ENCODE measurements at regions not wholly inside any gene's neighbourhood (a gene's known extent, or its start where the extent isn't known, plus 50 kb on each side); places are given as distances from the start of the nearest gene placed in this dataset.

DNA sequence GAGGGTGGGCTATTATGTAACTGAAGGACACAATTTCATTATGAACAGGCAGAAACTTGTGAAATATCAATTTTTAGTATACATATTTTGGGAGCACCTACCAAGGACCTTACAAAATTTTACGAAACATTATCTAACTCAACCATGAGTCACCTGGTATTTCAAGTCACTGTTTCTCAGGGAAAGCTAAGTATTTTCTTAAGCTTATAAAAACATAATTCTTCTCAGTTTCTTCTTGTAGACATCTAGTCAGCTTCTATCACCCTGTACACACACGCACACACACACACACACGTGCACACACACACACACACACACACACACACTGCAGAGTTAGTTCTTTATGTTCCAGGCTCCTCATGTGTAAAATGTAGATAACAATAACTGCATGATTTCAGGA is 658.3 kb downstream of the TUSC7 start:
- no peak overlapping the region for H3K27ac ChIP-seq
- H3K9me3 ChIP-seq (replicated peaks) = no peaks in the 10 kb centered on the region
- no peaks in the 10 kb centered on the region for H3K36me3 ChIP-seq
- H3K4me3 ChIP-seq = no peak overlapping the region
- H3K4me1 ChIP-seq = no peaks in the 10 kb centered on the region
- no peaks in the 10 kb centered on the region for H3K27me3 ChIP-seq
- no peak for DNase-seq

- Histone ChIP-seq H3K4me1 (no peaks in the 10 kb centered on the region), H3K36me3 (no peaks in the 10 kb centered on the region), H3K27me3 (no peaks in the 10 kb centered on the region), H3K9me3 (replicated peaks) (no peaks in the 10 kb centered on the region), H3K4me3 (no peak overlapping the region), H3K27ac (no peak overlapping the region)
- no peak for DNase-seq
These were observed 671.1 kb downstream of the TUSC7 start for GRCh38 chr3:117380631-117381030.

GRCh38 chr3:117393119-117393518 is 683.5 kb downstream of the TUSC7 start:
- Histone ChIP-seq H3K36me3 (no peaks in the 10 kb centered on the region), H3K27ac (no peak overlapping the region), H3K4me3 (no peak overlapping the region), H3K9me3 (replicated peaks) (no peaks in the 10 kb centered on the region), H3K4me1 (no peaks in the 10 kb centered on the region), H3K27me3 (no peaks in the 10 kb centered on the region)
- no peak for DNase-seq

GRCh38 chr3:117398141-117398899 is 688.7 kb downstream of the TUSC7 start:
- Histone ChIP-seq H3K4me3 (no peak overlapping the region), H3K4me1 (no peaks in the 10 kb centered on the region), H3K27me3 (peaks cover 4% of the 10 kb centered on the region; the same call in 1 of the 2 replicates), H3K27ac (no peak overlapping the region), H3K9me3 (replicated peaks) (no peaks in the 10 kb centered on the region), H3K36me3 (no peaks in the 10 kb centered on the region)
- DNase-seq = peak in 1 of 2 experiments; percentile 10

GRCh38 chr3:117399311-117400078 is 689.9 kb downstream of the TUSC7 start:
- Histone ChIP-seq H3K4me3 (no peak overlapping the region), H3K27me3 (peaks cover 4% of the 10 kb centered on the region; the same call in 1 of the 2 replicates), H3K36me3 (no peaks in the 10 kb centered on the region), H3K4me1 (no peaks in the 10 kb centered on the region), H3K27ac (no peak overlapping the region), H3K9me3 (replicated peaks) (no peaks in the 10 kb centered on the region)
- DNase-seq = peak in 1 of 2 experiments; percentile 22

- H3K27ac ChIP-seq = no peak overlapping the region
- no peaks in the 10 kb centered on the region for H3K9me3 ChIP-seq (replicated peaks)
- no peak overlapping the region for H3K4me3 ChIP-seq
- H3K27me3 ChIP-seq = peaks cover 4% of the 10 kb centered on the region; the same call in 1 of the 2 replicates
- no peaks in the 10 kb centered on the region for H3K4me1 ChIP-seq
- DNase-seq = no peak
- H3K36me3 ChIP-seq = no peaks in the 10 kb centered on the region
These were observed 690.7 kb downstream of the TUSC7 start for GRCh38 chr3:117400303-117400702.

- DNase-seq = no peak
- Histone ChIP-seq H3K9me3 (replicated peaks) (no peaks in the 10 kb centered on the region), H3K27ac (no peak overlapping the region), H3K4me3 (no peak overlapping the region), H3K4me1 (no peaks in the 10 kb centered on the region), H3K36me3 (no peaks in the 10 kb centered on the region), H3K27me3 (no peaks in the 10 kb centered on the region; the same call in 1 of the 2 replicates)
These were observed 694.6 kb downstream of the TUSC7 start for GRCh38 chr3:117404141-117404540.

DNA sequence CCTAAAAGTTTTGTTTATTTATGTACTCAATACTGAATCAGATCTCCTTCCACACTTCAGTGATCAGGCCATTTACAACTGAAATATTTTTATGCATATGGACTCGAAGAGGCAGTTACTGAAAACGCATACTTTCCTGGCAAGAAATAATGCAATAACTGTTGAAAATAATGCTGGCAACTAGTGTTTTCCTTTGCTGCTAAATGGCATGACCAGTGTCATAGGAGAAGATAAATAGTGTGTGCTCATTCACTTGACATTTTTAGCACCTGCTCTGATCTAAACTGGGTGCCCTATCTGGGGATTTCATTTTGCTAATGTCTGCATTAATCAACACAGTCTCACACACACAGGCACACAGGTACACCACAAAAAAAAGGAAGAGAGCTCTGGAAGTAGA is 695.2 kb downstream of the TUSC7 start:
- Histone ChIP-seq H3K27me3 (no peaks in the 10 kb centered on the region; the same call in 1 of the 2 replicates), H3K27ac (no peak overlapping the region), H3K9me3 (replicated peaks) (no peaks in the 10 kb centered on the region), H3K36me3 (no peaks in the 10 kb centered on the region), H3K4me3 (no peak overlapping the region), H3K4me1 (no peaks in the 10 kb centered on the region)
- no peak for DNase-seq

DNA sequence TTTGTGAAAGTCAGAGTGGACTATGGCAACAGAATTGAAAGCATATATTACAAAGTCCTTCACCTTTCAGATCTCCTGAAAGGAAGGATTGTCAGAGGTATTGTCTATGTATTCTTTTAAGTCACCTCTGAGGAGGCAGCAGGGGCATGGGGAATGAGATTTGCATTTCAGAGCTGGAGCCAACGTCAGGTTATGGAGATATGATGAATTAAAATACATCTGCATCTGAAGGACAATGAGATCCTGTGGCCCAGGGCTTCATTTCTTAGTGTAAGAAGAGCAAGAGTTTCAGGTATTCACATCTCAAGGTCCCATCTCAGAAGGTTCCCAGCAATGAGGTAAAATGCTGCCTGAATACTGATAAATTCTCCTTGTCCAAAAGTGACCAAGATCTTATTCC is 695.8 kb downstream of the TUSC7 start:
- Histone ChIP-seq H3K27ac (no peak overlapping the region), H3K9me3 (replicated peaks) (no peaks in the 10 kb centered on the region), H3K36me3 (no peaks in the 10 kb centered on the region), H3K27me3 (no peaks in the 10 kb centered on the region; the same call in 1 of the 2 replicates), H3K4me3 (no peak overlapping the region), H3K4me1 (no peaks in the 10 kb centered on the region)
- DNase-seq = no peak

DNA sequence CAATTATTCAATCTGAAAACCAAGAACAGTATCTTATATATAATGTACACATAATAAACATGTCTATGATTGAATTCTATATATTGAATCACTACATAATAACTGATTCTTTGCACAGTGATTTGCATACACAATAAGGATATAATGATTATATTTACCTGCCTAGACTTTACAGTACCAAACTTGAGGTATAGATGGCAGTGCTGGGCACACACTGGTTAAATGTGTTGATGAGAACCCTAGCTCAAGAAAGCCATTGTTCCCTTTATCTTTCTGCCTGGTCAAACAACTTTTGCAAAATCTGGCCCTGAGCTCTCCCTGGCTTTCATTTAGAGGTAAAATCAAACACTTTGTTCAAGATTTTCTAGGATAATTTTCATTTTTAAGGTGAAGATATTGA is 697.7 kb downstream of the TUSC7 start:
- Histone ChIP-seq H3K27ac (no peak overlapping the region), H3K27me3 (no peaks in the 10 kb centered on the region), H3K4me1 (no peaks in the 10 kb centered on the region), H3K36me3 (no peaks in the 10 kb centered on the region), H3K9me3 (replicated peaks) (no peaks in the 10 kb centered on the region), H3K4me3 (no peak overlapping the region)
- DNase-seq = peak in 1 of 2 experiments; percentile 23

DNA sequence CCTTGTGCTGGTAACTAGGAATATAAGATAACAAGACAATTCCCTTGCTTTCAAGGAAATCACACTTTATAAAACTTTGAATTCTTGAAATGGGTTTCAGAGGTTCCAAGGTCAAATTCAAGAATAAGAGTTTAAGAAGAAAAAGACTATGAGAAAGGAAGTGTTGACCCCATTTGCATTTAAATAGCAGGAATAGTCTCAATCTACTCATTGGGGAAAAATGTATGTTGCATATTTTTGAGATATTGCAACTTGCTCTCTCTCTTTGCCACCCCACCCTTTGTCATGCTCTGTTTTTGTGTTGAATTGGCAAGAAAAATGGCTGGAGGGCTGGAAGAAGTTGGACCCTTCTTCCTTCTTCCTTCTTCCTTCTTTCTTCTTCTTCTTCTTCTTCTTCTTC is 699.2 kb downstream of the TUSC7 start:
- DNase-seq = no peak
- Histone ChIP-seq H3K27me3 (no peaks in the 10 kb centered on the region), H3K9me3 (replicated peaks) (no peaks in the 10 kb centered on the region), H3K4me1 (no peaks in the 10 kb centered on the region), H3K4me3 (no peak overlapping the region), H3K36me3 (no peaks in the 10 kb centered on the region), H3K27ac (no peak overlapping the region)

GRCh38 chr3:117409256-117409655 is 699.7 kb downstream of the TUSC7 start:
- no peaks in the 10 kb centered on the region for H3K36me3 ChIP-seq
- DNase-seq = peak in 1 of 2 experiments; percentile 13
- H3K4me3 ChIP-seq = no peak overlapping the region
- no peaks in the 10 kb centered on the region for H3K4me1 ChIP-seq
- H3K9me3 ChIP-seq (replicated peaks) = no peaks in the 10 kb centered on the region
- H3K27ac ChIP-seq = no peak overlapping the region
- no peaks in the 10 kb centered on the region for H3K27me3 ChIP-seq

GRCh38 chr3:117409701-117410459 is 700.3 kb downstream of the TUSC7 start:
- Histone ChIP-seq H3K4me1 (no peaks in the 10 kb centered on the region), H3K27me3 (no peaks in the 10 kb centered on the region), H3K36me3 (no peaks in the 10 kb centered on the region), H3K27ac (no peak overlapping the region), H3K9me3 (replicated peaks) (no peaks in the 10 kb centered on the region), H3K4me3 (no peak overlapping the region)
- no peak for DNase-seq

- no peaks in the 10 kb centered on the region for H3K9me3 ChIP-seq (replicated peaks)
- no peak overlapping the region for H3K4me3 ChIP-seq
- DNase-seq = no peak
- H3K36me3 ChIP-seq = no peaks in the 10 kb centered on the region
- H3K27ac ChIP-seq = no peak overlapping the region
- H3K27me3 ChIP-seq = no peaks in the 10 kb centered on the region
- H3K4me1 ChIP-seq = no peaks in the 10 kb centered on the region
These were observed 702.4 kb downstream of the TUSC7 start for GRCh38 chr3:117411971-117412370.

DNA sequence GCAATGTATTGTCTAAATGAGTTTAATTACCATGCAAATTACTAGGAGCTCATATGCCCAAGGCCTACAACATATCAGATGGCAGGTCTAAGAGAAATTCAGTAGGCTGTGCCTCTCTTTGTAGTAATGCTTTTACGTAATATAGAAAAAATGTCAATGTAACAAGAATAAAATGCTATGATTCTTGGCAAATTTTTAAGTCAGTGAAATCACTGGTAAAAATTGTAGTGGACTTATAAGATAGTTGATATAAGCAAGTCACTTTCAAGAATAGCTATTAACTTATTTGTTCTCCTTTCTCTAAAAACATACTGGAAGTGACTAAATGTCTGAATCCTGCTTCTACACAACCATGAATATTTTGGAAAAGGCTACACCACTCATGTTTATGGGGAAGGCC is 707.8 kb downstream of the TUSC7 start:
- Histone ChIP-seq H3K27ac (no peak overlapping the region), H3K36me3 (no peaks in the 10 kb centered on the region), H3K4me1 (no peaks in the 10 kb centered on the region), H3K4me3 (no peak overlapping the region), H3K9me3 (replicated peaks) (no peaks in the 10 kb centered on the region), H3K27me3 (no peaks in the 10 kb centered on the region)
- DNase-seq = no peak
